Aorta (tissue), 5 donors: ENCODE measurements at regions not wholly inside any gene's neighbourhood (a gene's known extent, or its start where the extent isn't known, plus 50 kb on each side); places are given as distances from the start of the nearest gene placed in this dataset.

ENCODE experiments used
- ATAC-seq: fragments of 200-7000 bp; cut with Tn5 transposase; one replicate; pipeline ENCODE4 v1.9.1; 2022; ENCODE audit warnings: moderate library complexity; ENCODE audit not compliant: low FRiP score
- DNase-seq, 2 donors: peaks; one replicate each; pipeline ENCODE4 v3.0.0-alpha.2; 2020
- H3K27ac ChIP-seq, 2 donors: one replicate each; pipeline ENCODE4 v1.5.1; 2013; ENCODE audit warnings: low read length in 2 of 2, mild to moderate bottlenecking in 2 of 2, moderate library complexity in 2 of 2, control low read depth in 1 of 2, inconsistent platforms in 1 of 2, low read depth in 1 of 2
- H3K27me3 ChIP-seq, 2 donors: one replicate each; pipeline ENCODE4 v1.6.1; 2013; ENCODE audit warnings: control low read depth in 1 of 2, low read length in 1 of 2, mild to moderate bottlenecking in 1 of 2, moderate library complexity in 1 of 2; ENCODE audit not compliant: insufficient read depth in 2 of 2, control insufficient read depth in 1 of 2
- H3K36me3 ChIP-seq, 2 donors: one replicate each; pipeline ENCODE4 v1.6.1; 2013; ENCODE audit warnings: control low read depth in 1 of 2, low read length in 1 of 2, mild to moderate bottlenecking in 1 of 2; ENCODE audit not compliant: insufficient read depth in 2 of 2, control insufficient read depth in 1 of 2
- H3K4me1 ChIP-seq, 2 donors: one replicate each; pipeline ENCODE4 v1.6.1; 2013; ENCODE audit warnings: low read length in 2 of 2, control low read depth in 1 of 2, mild to moderate bottlenecking in 1 of 2, moderate library complexity in 1 of 2; ENCODE audit not compliant: insufficient read depth in 2 of 2, control insufficient read depth in 1 of 2
- H3K4me3 ChIP-seq, 2 donors: one replicate each; pipeline ENCODE4 v1.5.1; 2013; ENCODE audit warnings: low read length in 2 of 2, control low read depth in 1 of 2, mild to moderate bottlenecking in 1 of 2
- H3K9me3 ChIP-seq: one replicate; pipeline ENCODE4 v1.6.1; 2013; ENCODE audit warnings: mild to moderate bottlenecking, low read length; ENCODE audit not compliant: control insufficient read depth
- WGBS, 2 donors: extraction: QIAGEN DNeasy Blood & Tissue Kit; methylation state at CpG; one replicate each; pipeline ENCODE4 v1.1.7; 2013; 5-methylcytosine and 5-hydroxymethylcytosine counted together
- intact Hi-C, 2 donors: fragments of 100-400 bp; cut with DNase I; formaldehyde crosslinking; loops; one replicate each; pipeline versions ENCODE4 v1.14.2 to v1.15.0; 2022
- donor health status: healthy with polysubstance abuse.
- donor health status: Bipolar disorder and iron deficiency.
- donor health status: DM: no; HTN: no; CAD: no.
- donor health status: DM: no; HTN: no; CAD: no.
- donor health status: DM: yes; HTN: yes; CAD: no.

DNA sequence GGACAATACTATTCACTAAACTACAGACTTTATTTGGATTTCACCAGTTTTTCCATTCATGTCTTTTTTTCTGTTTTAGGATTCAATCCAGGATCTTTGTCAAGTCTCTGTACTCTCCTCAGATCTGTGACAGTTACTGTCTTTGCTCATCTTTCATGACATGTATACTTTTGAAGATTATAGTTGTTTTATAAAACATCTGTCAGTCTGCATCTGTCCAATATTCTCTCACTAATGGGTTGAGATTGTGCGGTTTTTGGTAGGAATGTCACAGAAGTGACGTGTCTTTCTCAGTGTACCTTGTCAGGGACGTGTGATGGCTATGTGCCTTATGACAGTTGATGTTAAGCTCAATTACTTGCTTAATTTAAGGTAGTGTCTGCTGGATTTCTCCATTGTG is 124.9 kb upstream of the TPK1 start:
- DNase-seq (no peak), ATAC-seq (no peak)
- H3K9me3 ChIP-seq: no peaks in the 10 kb centered on the region
- H3K27ac ChIP-seq: no peak overlapping the region
- H3K36me3 ChIP-seq: no peaks in the 10 kb centered on the region
- no peak overlapping the region for H3K4me3 ChIP-seq
- no peaks in the 10 kb centered on the region for H3K4me1 ChIP-seq
- intact Hi-C loops: no loop called here
- 80 to 81% methylated on average over 3 of the region's 3 CpGs for WGBS, 2 donors
- no peaks in the 10 kb centered on the region for H3K27me3 ChIP-seq

DNA sequence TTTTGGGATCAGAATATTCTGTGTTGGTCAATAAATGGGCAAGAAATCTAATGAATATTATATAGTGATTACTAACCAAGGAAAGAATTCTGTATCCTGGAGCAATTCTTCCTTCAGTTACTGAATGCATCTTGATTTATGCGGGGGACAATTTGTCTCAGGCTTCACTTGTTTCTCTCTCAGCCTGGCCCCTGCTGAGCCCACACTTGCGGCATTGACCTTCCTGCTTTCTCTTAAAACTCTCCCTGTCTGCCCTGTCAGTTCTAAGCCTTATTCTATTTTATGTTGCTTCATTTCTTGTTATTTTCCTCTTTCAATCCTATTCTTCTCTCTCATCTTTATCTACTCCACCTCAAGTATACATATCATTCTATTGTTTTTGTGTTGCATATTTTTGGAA is 122.1 kb upstream of the TPK1 start:
- WGBS, 2 donors: 29 to 49% methylated on average over 2 of the region's 2 CpGs
- Histone ChIP-seq H3K4me1 (no peaks in the 10 kb centered on the region), H3K27ac (no peak overlapping the region), H3K4me3 (no peak overlapping the region), H3K36me3 (no peaks in the 10 kb centered on the region), H3K27me3 (no peaks in the 10 kb centered on the region), H3K9me3 (peaks cover 4% of the 10 kb centered on the region)
- intact Hi-C loops: loop anchor here in 1 of 2 donors (10.0 kb wide), 1 partner anchor 473 kb away; no protein-coding TSS in a partner anchor
- ATAC-seq (no peak), DNase-seq (no peak)

DNA sequence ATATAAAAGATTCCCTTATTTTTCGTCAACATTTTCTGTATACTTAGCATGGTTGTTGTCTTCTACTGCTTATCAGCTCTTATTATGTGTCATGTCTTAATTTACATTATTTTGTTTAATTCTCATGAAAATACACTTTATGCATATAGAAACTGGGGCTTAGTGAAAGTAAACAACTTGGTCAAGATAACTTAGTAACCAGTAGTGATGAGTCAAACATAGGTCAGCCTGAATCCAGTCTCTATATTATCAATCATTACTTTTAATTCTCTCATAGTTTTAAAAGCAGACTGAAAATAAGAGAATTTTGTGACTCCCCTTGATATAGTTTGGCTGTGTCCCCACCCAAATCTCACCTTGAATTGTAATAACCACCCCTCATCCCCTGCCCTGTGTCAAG is 119.6 kb upstream of the TPK1 start:
- 86 to 90% methylated on average over 1 of the region's 1 CpG for whole genome bisulfite sequencing, 2 donors
- H3K9me3 ChIP-seq: peaks cover 4% of the 10 kb centered on the region
- H3K4me3 ChIP-seq: no peak overlapping the region
- no peaks in the 10 kb centered on the region for H3K27me3 ChIP-seq
- intact Hi-C loops: loop anchor here in 1 of 2 donors (10.0 kb wide), 1 partner anchor 471 kb away; no protein-coding TSS in a partner anchor
- no peaks in the 10 kb centered on the region for H3K4me1 ChIP-seq
- no peaks in the 10 kb centered on the region for H3K36me3 ChIP-seq
- no peak overlapping the region for H3K27ac ChIP-seq
- ATAC-seq: no peak
- DNase-seq: no peak

DNA sequence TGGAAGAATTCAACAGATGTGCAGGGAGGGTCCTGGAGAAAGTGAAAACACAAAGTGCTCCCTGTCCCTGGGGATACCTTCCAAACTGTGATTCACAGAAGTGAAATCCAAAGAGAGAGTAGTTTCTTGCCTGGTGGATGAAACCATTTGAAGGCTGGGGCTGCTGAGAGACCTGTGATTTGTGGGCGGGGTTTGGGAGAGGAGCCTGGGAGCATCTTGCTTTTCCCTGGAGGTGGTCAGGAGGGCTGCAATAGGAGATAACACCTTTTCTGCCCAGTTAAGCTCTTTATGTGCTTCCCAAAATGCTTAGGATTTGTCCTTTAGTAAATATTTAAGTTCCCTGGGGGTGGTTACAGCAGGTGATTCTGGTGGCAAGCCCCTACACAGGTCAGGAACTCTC is 105.3 kb upstream of the TPK1 start:
- WGBS, 2 donors: 44 to 70% methylated on average over 1 of the region's 1 CpG
- intact Hi-C loops: no loop called here
- no peak for ATAC-seq

DNA sequence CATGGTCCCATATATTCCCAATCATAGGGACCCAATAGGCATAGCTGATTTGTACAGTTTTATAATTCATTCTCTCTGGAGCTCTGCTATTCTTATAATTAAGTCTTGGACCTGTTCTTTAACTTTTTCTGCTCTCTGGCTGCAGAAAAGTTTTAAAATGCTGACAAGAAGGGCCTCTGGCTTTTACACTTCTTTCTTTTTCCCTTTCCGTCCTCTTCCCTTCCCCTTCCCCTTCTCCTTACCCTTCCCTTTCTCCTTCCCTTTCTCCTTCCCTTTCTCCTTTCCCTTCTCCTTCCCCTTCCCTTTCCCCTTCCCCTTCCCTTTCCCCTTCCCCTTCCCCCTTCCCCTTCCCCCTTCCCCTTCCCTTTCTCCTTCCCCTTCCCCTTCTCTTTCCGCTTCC is 101.3 kb upstream of the TPK1 start:
- H3K4me3 ChIP-seq: no peak overlapping the region
- intact Hi-C loops: no loop called here

More for the DNA sequence above, 105.3 kb upstream of the TPK1 start:
- no peaks in the 10 kb centered on the region for H3K36me3 ChIP-seq
- no peak for DNase-seq
- H3K4me3 ChIP-seq: no peak overlapping the region
- H3K27me3 ChIP-seq: no peaks in the 10 kb centered on the region
- no peaks in the 10 kb centered on the region for H3K4me1 ChIP-seq
- no peak overlapping the region for H3K27ac ChIP-seq
- no peaks in the 10 kb centered on the region for H3K9me3 ChIP-seq

DNA sequence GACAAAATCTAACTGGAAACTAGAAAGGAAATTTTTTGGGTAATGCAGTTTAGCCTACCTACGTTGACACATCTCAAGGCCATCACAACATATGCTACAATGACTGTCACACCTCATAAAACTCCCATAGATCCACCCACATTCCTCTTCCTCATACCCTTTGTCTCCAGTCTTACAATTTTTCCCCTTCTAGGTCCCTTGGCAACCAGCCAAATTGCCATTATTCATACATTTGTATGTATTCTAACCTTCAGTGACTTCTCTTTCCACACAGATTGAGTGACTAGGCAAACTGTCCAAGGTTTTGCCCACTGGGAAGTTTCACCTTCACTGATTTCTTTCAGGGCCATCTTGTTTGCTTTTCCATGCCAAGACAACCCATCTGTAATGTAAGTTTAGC is 100.5 kb upstream of the TPK1 start:
- Histone ChIP-seq H3K36me3 (no peaks in the 10 kb centered on the region), H3K27ac (no peak overlapping the region), H3K4me1 (no peaks in the 10 kb centered on the region), H3K4me3 (no peak overlapping the region), H3K27me3 (no peaks in the 10 kb centered on the region), H3K9me3 (peaks cover 2% of the 10 kb centered on the region)
- ATAC-seq (no peak), DNase-seq (no peak)
- WGBS, 2 donors: 76 to 79% methylated on average over 1 of the region's 1 CpG
- intact Hi-C loops: no loop called here

More for the DNA sequence above, 101.3 kb upstream of the TPK1 start:
- DNase-seq (no peak), ATAC-seq (no peak)
- H3K36me3 ChIP-seq: no peaks in the 10 kb centered on the region
- H3K4me1 ChIP-seq: no peaks in the 10 kb centered on the region
- WGBS, 2 donors: 32 to 74% methylated on average over 1 to 2 of the region's 2 CpGs
- H3K9me3 ChIP-seq: peaks cover 2% of the 10 kb centered on the region
- H3K27me3 ChIP-seq: no peaks in the 10 kb centered on the region
- H3K27ac ChIP-seq: no peak overlapping the region

DNA sequence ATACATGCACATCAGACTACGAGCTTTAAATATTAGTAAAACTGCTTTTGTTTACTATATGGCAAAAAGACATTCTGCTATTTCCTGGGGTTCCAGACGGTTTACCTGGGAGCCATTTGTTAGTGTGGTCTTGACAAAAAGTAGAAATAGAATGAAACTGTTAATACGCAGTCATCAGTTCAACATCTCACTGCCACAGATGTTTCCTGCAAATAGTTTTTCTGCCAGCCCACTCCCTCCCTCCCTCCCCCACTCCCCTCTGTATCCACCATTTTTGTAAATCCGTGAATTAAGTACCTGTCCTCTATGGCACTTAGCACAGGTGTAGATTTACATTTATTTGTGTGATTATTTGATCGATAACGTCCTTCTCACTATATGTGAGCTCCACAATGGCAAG is 74.6 kb upstream of the TPK1 start:
- intact Hi-C loops: no loop called here
- ATAC-seq: no peak
- no peak for DNase-seq
- no peaks in the 10 kb centered on the region for H3K36me3 ChIP-seq
- H3K4me1 ChIP-seq: no peaks in the 10 kb centered on the region
- H3K4me3 ChIP-seq: no peak overlapping the region
- 78% methylated on average over 6 of the region's 6 CpGs for WGBS, 2 donors
- H3K9me3 ChIP-seq: no peaks in the 10 kb centered on the region
- H3K27me3 ChIP-seq: no peaks in the 10 kb centered on the region
- H3K27ac ChIP-seq: no peak overlapping the region

DNA sequence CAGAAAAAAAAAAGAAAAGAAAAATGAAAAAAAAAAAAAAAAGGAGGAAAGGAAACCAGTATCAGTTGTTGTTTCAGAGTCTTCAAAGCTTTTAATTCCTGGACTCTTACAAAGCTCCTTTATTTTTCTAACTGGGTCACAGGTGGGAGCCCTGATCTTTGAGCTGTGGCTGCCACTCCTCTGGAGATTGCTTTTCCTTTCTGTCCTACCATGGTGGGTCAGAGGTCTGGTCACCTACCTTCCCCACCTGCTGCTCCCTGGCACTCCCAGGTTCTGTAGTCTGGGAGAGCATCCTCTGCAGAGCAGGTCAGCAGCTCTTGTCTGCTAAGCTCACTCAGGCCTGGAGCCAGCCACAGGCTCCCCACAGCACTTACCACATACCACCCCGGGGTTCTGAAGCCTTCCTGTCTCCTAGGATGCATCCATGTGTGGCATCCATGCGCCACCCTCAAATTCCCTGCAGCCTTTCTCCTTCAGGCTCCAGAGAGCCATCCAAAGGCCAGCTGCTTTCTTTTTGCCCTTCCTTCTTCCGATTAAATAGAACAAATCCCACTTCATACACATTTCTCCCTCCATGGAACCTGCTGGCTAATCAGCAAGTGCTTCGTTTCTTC is 73.2 kb upstream of the TPK1 start:
- H3K9me3 ChIP-seq: no peaks in the 10 kb centered on the region
- no peaks in the 10 kb centered on the region for H3K27me3 ChIP-seq
- ATAC-seq (no peak), DNase-seq (no peak)
- no peaks in the 10 kb centered on the region for H3K4me1 ChIP-seq
- no peak overlapping the region for H3K27ac ChIP-seq
- no peak overlapping the region for H3K4me3 ChIP-seq
- 63 to 78% methylated on average over 4 of the region's 4 CpGs for WGBS, 2 donors
- H3K36me3 ChIP-seq: no peaks in the 10 kb centered on the region
- intact Hi-C loops: no loop called here

DNA sequence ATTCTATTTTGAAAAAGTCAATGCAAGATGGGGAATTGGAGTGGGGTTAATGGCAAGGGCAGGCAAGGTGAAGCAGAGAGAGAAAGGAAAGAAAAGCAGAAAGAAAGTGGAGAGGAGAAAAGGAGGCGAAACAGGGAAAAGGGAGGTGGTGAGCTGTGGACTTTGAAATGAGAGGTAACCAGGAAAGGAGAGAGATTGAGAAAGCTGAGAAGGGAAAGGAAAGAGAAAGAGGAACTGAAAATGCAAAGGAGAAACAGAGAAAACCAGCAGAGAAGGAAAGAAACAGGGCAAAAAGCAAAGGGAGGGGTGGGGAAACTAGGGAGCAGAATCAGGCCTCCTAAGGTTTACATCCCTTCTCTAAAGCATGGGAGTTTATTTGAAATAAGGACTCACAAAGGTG is 72.5 kb upstream of the TPK1 start:
- no peaks in the 10 kb centered on the region for H3K4me1 ChIP-seq
- intact Hi-C loops: no loop called here
- 96 to 97% methylated on average over 1 of the region's 1 CpG for WGBS, 2 donors
- H3K27ac ChIP-seq: no peak overlapping the region
- DNase-seq (no peak), ATAC-seq (no peak)
- no peaks in the 10 kb centered on the region for H3K9me3 ChIP-seq
- no peak overlapping the region for H3K4me3 ChIP-seq
- no peaks in the 10 kb centered on the region for H3K27me3 ChIP-seq
- H3K36me3 ChIP-seq: no peaks in the 10 kb centered on the region
